Activated effector memory CD4-positive, alpha-beta T cell treated with anti-CD3 and anti-CD28 coated beads, Interleukin-2, amount 50 U/mL, for 16 hours (primary cell): ENCODE measurements at regions not wholly inside any gene's neighbourhood (a gene's known extent, or its start where the extent isn't known, plus 50 kb on each side); places are given as distances from the start of the nearest gene placed in this dataset.

Experiments used
- DNase-seq: peaks from one replicate; pipeline ENCODE4 v3.0.0-alpha.2; 2020

DNA sequence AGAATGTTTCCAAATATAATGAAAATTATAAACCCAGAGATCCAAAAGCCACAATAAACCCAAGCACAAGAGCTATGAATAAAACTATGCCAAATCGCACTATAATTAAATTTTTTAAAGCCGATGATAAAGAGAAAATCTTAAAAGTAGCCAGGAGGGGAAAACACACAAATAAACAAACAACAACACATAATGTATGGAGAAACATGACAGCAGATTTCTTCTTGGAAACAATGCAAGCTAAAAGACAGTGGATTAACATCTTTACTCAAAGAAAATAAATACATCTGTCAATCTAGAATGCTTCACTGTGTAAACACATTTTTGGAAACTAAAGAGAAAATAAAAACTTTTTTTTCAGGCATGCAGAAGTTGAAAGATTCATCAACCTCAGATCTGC lies 53.0 kb upstream of the SMOX start:
- DNase-seq = no peak

DNA sequence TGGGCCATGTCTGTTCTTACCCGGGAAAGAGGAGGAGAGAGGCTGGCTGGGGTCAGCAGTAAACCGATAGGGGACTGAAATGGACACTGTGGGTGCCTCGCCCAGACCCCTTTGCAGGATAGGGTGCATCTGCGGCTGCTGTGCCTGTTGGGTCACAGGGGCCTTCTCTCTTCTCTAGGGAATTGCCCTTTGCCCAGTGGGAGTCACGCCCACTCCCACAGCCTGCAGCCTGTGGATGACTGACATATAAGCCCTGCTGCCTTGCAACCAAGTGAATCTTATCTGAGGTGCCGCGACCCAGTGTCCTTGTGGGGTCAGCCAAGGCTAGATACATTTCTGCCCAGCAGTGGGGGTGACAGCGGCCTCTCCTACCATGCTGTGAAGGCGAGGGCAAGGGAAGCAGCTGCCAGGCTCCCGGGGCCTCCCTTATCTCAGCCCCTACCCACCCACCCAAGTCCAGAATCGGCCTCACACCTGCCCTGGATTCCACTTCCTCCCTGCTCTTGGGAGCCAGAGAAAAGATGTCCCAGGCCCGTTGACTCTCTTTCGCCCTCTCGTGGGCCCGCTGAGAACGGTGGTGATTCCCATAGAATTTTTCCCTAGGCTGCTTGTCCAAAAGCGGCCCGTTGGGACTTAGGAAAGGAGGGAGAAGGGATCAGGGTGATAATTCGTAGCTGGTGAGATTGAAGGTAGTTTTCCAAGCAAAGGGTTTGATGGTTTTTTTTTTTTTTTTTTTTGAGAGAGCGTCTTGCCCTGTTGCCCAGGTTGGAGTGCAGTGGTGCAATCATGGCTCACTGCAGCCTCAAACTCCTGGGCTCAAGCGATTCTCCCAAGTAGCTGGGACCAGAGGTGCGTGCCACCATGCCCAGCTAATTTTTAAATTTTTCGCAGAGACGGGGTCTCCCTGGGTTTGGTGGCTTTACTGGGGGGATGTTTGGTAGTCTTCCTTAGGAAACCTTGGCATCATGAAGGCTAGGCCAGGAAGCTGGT lies 56.8 kb upstream of the SMOX start:
- DNase-seq = peak; percentile 75

DNA sequence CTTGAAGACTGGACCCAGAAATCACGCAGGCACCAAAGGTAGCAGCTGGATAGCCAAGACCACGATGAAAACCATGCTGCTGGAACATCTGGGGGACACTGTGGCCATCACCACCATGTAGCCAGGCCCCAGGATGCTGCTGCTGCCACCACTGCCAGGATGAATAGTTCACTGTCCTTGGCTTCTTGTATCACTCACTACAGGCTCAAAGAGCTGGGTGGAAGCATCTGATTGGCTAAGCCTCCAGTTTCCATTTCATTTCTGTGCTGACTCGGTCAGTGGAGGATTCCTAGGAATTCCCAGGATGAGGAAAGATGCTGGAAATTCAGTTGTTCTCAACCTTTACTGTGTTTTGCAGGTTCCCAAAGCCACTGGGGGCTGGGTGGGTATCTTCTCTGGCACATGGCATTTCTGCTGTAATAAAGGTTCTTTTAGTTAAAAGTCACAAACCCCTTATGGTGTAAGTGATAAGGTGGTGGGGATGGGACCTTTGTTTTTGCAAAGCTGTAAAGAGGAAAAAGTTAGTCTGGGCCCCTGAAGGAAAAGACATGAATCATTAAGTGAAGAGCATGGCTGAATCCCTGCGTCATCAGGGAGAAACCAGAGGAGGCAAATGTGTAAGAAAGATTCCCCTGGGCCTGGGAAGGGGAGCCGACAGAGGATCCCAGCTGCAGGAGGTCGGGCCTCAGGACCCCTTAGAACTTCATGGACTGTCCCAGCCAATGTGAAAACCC lies 57.7 kb upstream of the SMOX start:
- peak; percentile 39 for DNase-seq

DNA sequence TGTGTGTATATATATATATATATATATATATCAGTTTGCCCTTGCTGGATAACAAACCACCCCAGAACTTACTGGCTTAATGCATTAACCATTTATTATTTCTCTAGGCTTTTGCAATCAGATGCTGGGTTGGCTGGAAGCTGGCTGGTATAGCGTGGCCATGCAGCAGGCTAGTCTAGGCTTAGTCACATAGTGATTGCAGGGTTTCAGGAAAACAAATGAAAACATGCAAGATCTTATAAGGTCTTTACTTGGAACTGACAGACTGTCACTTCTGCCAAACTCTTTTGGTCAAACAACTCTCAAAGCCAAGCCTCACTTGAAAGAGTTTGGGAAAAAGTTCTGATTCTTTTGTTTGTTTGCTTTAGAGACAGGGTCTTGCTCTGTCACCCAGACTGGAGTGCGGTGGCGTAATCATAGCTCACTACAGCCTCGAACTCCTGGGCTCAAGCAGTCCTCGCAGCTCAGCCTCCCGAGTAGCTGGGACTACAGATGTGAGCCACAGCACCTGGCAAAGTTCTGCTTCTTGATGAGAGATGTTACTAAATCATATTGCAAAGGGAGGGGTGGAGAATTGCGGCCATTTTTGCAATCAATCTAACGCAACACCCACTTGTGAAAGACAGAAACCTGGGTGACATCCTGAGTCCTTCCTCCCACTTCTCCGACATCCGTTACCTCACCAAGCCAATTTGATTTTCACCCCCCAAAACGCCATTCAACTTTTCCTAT lies 58.7 kb upstream of the SMOX start:
- no peak for DNase-seq

DNA sequence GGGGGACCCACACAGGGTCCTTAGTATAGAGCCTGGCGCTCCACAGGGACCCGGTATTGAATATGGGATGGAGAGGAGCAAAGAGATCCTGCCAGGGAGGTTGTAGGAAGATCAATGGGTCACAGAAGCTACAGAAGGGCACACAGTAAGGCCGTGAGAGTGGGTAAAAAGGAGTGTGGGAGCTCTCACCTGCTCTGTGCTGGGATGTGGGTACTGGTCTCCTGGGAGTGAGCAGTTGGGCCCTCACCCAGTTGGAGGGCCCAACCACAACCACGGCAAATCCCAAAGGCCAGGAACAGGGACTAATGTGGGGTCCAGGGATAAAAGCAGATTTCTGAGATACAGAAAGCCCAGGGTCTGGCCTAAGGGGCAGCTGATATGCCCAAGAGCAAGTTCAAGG lies 59.9 kb upstream of the SMOX start:
- no peak for DNase-seq

DNA sequence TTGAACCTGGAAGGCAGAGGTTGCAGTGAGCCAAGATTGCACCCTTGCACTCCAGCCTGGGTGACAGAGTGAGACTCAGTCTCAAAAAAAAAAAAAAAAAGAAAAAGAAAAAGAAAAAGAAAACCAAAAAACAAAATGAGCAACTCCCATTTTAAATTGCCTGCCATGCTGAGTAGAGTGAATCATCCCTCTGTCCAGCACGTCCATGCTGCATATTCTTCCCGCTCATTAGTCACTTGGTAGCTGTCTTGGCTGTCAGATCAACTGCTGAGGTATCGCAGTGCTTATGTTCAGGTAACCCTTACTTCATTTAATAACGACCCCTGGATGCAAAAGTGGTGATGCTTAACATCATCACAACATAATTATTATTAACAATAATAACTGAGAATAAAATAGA lies 60.7 kb upstream of the SMOX start:
- no peak for DNase-seq

DNA sequence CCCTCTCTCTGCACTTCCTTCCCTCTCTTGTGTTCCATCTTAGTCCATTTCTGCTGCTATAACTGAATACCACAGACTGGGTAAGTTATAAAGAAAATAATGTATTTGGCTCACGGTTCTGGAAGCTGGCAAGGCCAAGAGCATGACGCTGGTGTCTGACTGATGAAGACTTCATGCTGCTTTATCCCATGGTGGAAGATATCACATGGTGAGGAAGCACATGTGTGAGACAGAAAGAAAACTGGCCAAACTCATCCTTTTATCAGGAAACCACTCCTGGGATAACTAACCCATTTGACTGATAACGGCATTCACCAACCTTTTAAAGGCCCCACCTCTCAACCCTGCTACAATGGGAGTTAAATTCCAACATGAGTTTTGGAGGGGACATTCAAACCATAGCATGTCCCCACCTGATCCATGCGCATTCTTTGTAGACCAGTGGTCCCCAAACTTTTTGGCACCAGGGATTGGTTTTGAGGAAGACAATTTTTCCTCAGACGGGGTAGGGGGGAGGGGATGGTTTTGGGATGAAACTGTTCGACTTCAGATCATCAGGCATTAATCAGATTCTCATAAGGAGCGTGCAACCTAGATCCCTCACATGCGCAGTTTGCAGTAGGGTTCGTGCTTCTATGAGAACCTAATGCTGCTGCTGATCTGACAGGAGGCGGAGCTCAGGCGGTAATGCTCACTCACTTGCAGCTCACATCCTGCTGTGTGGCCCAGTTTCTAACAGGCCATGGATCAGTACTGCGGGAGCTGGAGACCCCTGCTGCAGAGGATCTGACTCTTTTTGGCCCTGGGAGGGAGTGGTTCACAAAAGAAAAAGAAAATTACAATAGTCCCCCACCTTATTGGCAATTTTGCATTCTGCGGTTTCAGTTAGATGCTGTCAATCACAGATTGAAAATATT lies 61.6 kb upstream of the SMOX start:
- no peak for DNase-seq

DNA sequence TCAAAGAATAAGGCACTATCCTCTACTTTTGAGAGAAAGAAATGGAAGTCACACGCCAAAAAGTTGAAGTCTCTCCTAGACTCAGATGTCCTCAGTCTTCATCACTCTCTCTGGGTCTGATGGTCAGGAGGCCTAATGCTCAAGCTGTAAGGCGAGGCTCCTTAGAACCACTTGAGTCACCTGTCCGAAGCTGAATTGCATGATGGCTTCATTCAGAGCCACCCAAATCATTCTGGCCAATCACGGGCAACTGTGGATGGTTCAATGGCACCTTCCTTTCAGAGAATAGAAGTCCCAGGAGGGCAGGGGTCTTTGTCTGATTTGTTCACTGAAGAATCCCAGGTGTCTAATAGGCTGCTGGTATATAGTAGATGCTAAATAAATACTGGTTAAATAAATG lies 63.9 kb upstream of the SMOX start:
- DNase-seq = no peak

GRCh38 chr20:4084096-4084495 lies 64.5 kb upstream of the SMOX start:
- no peak for DNase-seq

- DNase-seq = no peak
These were observed 65.3 kb upstream of the SMOX start for GRCh38 chr20:4083098-4083865.

DNA sequence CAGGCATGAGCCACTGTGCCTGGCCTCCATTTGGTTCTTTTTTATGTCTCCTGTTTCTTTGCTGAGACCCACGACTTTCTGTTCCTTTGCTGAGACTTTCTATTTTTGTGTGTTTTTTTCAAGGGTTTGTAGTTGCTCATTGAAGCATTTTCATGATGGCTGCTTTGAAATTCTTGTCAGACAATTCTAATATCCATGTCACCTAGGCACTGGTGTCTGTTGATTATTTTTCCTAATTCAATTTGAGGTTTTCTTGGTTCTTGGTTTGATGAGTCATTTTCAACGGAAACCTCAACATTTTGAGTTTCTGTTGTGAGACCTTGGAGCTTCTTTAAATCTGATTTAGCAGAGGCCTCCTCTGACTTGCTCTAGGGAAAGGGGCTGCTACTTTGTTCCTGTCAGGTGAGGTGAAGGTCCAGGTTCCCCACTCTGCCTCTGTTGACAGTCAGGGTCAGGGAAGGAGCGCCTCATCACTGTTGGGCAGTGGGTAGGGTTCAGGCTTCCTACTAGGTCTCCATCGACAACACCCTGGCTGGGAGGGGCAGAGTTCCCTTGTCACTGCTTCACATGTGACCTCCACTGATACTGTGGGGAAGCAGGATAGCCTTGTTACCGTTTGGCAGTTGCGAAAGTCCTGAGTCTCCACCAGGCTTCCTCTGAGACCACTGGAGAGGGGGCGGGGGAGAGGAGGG lies 66.1 kb upstream of the SMOX start:
- DNase-seq = peak; percentile 77

DNA sequence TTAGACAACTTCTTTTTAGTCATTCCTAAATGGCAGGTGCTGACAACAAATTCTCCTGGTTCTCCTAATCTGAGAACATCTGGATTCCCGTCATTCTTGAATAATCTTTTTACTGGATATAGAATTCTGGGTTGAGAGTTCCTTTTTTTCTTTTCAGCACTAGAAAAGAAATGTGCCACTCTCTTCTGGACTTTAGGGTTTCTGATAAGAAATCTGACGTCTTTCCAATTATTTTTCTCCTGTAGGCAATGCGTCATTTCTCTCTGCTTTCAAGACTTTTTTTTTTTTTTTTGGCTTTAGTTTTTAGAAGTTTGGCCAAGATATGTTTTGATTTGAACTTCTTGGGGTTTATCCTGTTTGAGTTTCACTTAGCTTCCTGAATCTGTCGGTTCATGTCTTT lies 66.1 kb upstream of the RNF24 start:
- no peak for DNase-seq

GRCh38 chr20:4076671-4077070 lies 61.3 kb upstream of the RNF24 start:
- no peak for DNase-seq

GRCh38 chr20:4076033-4076432 lies 60.7 kb upstream of the RNF24 start:
- no peak for DNase-seq

DNA sequence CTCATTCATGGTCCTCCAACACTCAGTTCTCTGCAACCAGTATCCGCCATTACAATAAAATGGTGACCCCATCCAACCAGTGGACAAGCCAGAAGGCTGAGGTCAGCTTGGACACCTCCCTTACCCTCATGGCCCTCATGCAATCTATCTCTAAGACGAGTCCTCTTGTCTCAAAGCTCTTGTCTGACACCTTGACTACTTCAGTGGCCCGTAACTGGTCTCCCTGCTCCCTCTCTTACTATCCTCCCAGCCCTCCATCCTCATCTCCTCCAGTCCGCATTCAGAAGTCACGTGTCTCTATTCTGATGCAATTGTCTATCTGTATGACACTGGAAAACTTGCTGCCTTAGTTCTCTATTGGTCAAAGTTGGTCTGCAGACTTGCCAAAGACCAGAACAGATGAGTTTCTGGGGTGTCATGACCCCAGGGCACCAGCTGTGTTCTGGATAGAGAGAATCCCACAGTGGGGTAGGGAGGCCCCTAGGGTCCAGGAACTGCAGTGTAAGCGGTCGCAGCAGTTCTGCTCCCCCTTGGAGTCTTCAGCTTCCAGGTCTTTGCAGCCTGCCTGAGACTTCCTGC lies 59.6 kb upstream of the RNF24 start:
- DNase-seq = no peak

DNA sequence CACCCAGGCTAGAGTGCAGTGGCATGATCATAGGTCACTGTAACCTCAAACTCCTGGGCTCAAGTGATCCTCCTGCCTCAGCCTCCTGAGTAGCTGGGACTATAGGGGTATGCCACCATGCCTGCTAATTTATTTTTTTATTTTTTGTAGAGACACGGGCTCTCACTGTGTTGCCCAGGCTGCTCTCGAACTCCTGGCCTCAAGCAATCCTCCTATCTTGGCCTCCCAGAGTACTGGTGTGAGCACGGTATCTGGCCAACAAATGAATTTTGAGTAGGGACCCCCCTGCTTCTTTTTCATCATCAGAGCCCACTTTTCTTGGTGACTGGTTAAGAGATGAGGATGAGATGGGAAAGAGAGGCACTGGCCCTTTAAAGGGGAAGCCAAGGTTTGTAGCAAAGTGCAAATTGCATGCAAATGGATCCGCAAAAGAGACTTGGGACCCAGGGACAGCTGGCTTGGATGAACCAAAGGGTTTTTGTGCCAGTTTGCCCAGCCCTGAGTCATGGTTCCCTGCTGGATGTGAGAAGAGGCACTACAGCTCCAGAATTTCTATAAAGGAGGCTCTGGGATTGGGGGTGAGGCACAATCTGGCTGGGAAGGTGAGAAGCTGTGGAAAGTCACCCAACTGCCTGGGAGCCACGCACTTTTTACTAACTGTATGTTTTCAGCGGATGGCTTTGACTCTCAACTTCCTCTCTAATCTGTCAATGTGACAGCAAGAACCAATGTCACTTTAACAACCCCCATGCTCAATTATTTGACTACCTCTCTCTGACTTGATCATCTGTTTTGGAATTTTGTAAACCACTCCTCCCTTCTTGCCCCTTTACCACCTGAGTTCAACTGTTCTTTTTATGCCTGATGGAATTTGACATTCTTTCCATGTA lies 58.7 kb upstream of the RNF24 start:
- no peak for DNase-seq

- DNase-seq = no peak
These were observed 55.9 kb upstream of the RNF24 start for GRCh38 chr20:4071178-4071693.

GRCh38 chr20:4070323-4071177 lies 55.2 kb upstream of the RNF24 start:
- DNase-seq = no peak
